Endodermal cell (in vitro differentiated cells): ENCODE measurements at regions not wholly inside any gene's neighbourhood (a gene's known extent, or its start where the extent isn't known, plus 50 kb on each side); places are given as distances from the start of the nearest gene placed in this dataset.
A peak's percentile ranks its signal among the peaks of the same experiment; 100 is the strongest.

Experiments
- DNase-seq: peaks from one replicate; pipeline ENCODE4 v3.0.0-alpha.2; 2017
- H3K27ac ChIP-seq: 2 replicates; pipeline ENCODE4 v1.5.1; 2013; ENCODE audit warnings: mild to moderate bottlenecking, low read depth, low read length, moderate library complexity
- H3K27me3 ChIP-seq: 2 replicates; pipeline ENCODE4 v1.6.1; 2013; ENCODE audit warnings: mild to moderate bottlenecking, low read length, moderate library complexity; ENCODE audit not compliant: insufficient read depth, control insufficient read depth, poor library complexity, severe bottlenecking
- H3K36me3 ChIP-seq: 2 replicates; pipeline ENCODE4 v1.7.0; 2013; ENCODE audit warnings: mild to moderate bottlenecking, low read length, moderate library complexity; ENCODE audit not compliant: control insufficient read depth, insufficient read depth
- H3K4me1 ChIP-seq: one replicate; pipeline ENCODE4 v1.7.0; 2013; ENCODE audit warnings: low read length; ENCODE audit not compliant: control insufficient read depth, insufficient read depth
- H3K4me3 ChIP-seq: 2 replicates; pipeline ENCODE4 v1.5.1; 2013; ENCODE audit warnings: mild to moderate bottlenecking, low read length, moderate library complexity
- H3K9ac ChIP-seq: 2 replicates; pipeline ENCODE4 v1.6.1; 2013; ENCODE audit warnings: mild to moderate bottlenecking, low read length, moderate library complexity; ENCODE audit not compliant: poor library complexity, severe bottlenecking; ENCODE audit errors: extremely low read depth
- H3K9me3 ChIP-seq: 2 replicates; pipeline ENCODE4 v1.6.1; 2013; ENCODE audit warnings: mild to moderate bottlenecking, low read length, moderate library complexity; ENCODE audit not compliant: control insufficient read depth
- H3K27ac Mint-ChIP-seq: 2 replicates; pipeline ENCODE4 v1.8.0; 2020; ENCODE audit warnings: mixed read lengths
- H3K27me3 Mint-ChIP-seq: 2 replicates; pipeline ENCODE4 v1.8.0; 2021; ENCODE audit warnings: mild to moderate bottlenecking, mixed read lengths; ENCODE audit not compliant: insufficient read depth
- H3K36me3 Mint-ChIP-seq: 2 replicates; pipeline ENCODE4 v1.8.0; 2020; ENCODE audit warnings: low read depth, mixed read lengths
- H3K4me1 Mint-ChIP-seq: 2 replicates; pipeline ENCODE4 v1.8.0; 2020; ENCODE audit warnings: mixed read lengths
- H3K4me3 Mint-ChIP-seq: 2 replicates; pipeline ENCODE4 v1.8.0; 2020; ENCODE audit warnings: mild to moderate bottlenecking, moderate library complexity, mixed read lengths
- H3K9me3 Mint-ChIP-seq: 2 replicates; pipeline ENCODE4 v1.8.0; 2020; ENCODE audit warnings: mild to moderate bottlenecking, mixed read lengths
- WGBS, 2 experiments: methylation state at CpG; one replicate each; pipeline versions ENCODE4 v1.1.5 to v1.1.7; 2013; ENCODE audit warnings: missing lambda C conversion rate in 2 of 2, mixed read lengths in 1 of 2; ENCODE audit not compliant: insufficient coverage in 1 of 2, insufficient read length in 1 of 2; 5-methylcytosine and 5-hydroxymethylcytosine counted together
- TF ChIP-seq, protein P1 (sequence below): fragments of 200-600 bp; sonication (generic); conservative IDR thresholded peaks from 2 replicates; pipeline ENCODE4 v1.5.0; 2021; ENCODE audit warnings: antibody characterized with exemption, mild to moderate bottlenecking

DNA sequence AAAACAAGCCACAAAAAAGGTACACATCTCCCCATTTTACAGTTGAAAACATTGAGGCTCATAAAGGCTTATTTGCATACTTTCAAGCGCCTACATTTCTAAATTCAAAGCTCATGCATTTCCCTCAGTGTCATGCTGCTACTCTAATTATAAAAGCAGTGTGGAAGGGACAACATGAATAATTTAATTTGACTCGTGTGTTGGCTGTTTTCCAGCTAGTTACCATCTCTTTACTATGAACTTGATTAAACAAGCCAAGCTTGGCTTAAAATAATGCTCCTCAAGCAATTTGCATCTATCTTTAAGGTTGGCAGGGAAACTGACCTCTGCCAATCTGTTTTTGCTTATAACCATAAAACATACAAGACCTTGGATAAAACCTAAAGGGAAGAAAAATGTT, 252.5 kb upstream of the NEIL3 start:
- H3K27ac ChIP-seq, result no peak overlapping the region
- H3K9ac ChIP-seq, result no peak overlapping the region
- no peak overlapping the region for H3K4me3 ChIP-seq
- no peak for DNase-seq
- no peaks in the 10 kb centered on the region for H3K27me3 Mint-ChIP-seq
- no peak overlapping the region for H3K27ac Mint-ChIP-seq
- WGBS, 2 experiments, result 83 to 100% methylated on average over 2 of the region's 2 CpGs
- H3K9me3 Mint-ChIP-seq, result no peaks in the 10 kb centered on the region
- TF ChIP-seq, protein P1, sequence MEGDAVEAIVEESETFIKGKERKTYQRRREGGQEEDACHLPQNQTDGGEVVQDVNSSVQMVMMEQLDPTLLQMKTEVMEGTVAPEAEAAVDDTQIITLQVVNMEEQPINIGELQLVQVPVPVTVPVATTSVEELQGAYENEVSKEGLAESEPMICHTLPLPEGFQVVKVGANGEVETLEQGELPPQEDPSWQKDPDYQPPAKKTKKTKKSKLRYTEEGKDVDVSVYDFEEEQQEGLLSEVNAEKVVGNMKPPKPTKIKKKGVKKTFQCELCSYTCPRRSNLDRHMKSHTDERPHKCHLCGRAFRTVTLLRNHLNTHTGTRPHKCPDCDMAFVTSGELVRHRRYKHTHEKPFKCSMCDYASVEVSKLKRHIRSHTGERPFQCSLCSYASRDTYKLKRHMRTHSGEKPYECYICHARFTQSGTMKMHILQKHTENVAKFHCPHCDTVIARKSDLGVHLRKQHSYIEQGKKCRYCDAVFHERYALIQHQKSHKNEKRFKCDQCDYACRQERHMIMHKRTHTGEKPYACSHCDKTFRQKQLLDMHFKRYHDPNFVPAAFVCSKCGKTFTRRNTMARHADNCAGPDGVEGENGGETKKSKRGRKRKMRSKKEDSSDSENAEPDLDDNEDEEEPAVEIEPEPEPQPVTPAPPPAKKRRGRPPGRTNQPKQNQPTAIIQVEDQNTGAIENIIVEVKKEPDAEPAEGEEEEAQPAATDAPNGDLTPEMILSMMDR, result no peak
- H3K27me3 ChIP-seq, result no peaks in the 10 kb centered on the region
- no peaks in the 10 kb centered on the region for H3K4me1 Mint-ChIP-seq
- H3K36me3 ChIP-seq, result no peaks in the 10 kb centered on the region
- H3K4me1 ChIP-seq, result no peaks in the 10 kb centered on the region
- H3K4me3 Mint-ChIP-seq, result no peak overlapping the region
- H3K9me3 ChIP-seq, result no peaks in the 10 kb centered on the region
- no peaks in the 10 kb centered on the region for H3K36me3 Mint-ChIP-seq

DNA sequence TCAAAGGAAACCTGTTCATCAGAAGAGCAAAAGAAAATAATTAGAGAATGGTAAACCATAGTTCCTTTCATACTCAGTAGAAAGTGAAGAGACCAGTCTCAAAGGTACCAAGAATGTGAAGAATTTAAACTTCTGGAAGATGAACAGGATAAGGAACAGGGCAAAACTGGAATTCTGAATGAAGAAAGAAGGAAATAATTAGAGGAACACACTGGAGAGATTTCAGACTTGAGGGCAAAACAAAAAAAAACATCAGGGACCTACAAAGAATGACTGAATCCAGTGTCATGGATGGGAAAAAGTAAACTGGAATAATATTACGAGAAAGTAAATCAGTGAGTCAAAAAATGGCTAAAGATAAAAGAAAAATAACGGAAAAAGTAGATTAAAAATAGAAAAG, 245.6 kb upstream of the NEIL3 start:
- Mint-ChIP-seq H3K27me3 (no peaks in the 10 kb centered on the region), H3K4me3 (no peak overlapping the region), H3K4me1 (no peaks in the 10 kb centered on the region), H3K9me3 (peaks cover 2% of the 10 kb centered on the region), H3K27ac (no peak overlapping the region), H3K36me3 (no peaks in the 10 kb centered on the region)
- no peak for DNase-seq
- Histone ChIP-seq H3K9me3 (no peaks in the 10 kb centered on the region), H3K27me3 (no peaks in the 10 kb centered on the region), H3K27ac (no peak overlapping the region), H3K4me3 (no peak overlapping the region), H3K36me3 (no peaks in the 10 kb centered on the region), H3K4me1 (no peaks in the 10 kb centered on the region), H3K9ac (no peak overlapping the region)
- WGBS, 2 experiments, result 89% methylated on average over 2 of the region's 2 CpGs; no CpG with 5 or more reads in 1 of the 2 experiments
- TF ChIP-seq, protein P1, result no peak

DNA sequence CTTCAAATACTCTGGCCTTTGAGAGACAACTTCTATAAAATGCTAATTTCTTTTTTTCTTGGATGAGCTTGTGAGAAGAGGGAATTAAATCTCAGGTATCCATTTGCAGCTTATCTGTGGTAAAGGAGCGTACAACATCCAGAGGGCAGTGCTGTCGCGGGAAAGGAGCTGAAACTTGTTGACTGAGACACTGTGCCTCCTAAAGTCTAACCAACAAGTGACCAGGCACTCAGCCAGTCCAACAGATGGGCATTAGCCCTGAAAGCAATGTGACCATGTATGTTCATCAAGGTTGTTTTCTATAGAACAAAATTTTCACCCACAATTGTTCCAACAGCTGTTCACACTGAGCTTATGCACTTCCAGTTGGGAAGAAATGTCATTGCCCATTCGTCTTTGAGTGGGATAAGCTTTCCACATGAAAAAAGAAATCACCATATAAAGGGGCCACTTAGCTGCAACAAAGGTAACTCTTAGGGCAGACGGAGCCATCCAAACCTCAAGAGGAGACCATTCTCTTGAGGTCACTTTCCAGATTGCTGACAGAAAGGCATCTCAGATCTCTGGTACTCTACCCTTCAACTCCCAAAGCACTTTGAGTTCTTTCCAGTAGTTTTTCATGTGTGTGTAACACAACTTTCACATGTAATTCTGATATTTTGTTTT, 244.8 kb upstream of the NEIL3 start:
- H3K4me1 Mint-ChIP-seq, result no peaks in the 10 kb centered on the region
- WGBS, 2 experiments, result 90 to 94% methylated on average over 4 to 5 of the region's 5 CpGs
- peaks cover 2% of the 10 kb centered on the region for H3K9me3 Mint-ChIP-seq
- no peaks in the 10 kb centered on the region for H3K27me3 ChIP-seq
- H3K36me3 ChIP-seq, result no peaks in the 10 kb centered on the region
- no peak overlapping the region for H3K4me3 Mint-ChIP-seq
- TF ChIP-seq, protein P1, result peak; percentile 28
- H3K27ac ChIP-seq, result no peak overlapping the region
- H3K27me3 Mint-ChIP-seq, result no peaks in the 10 kb centered on the region
- DNase-seq, result no peak
- no peak overlapping the region for H3K27ac Mint-ChIP-seq
- H3K4me1 ChIP-seq, result no peaks in the 10 kb centered on the region
- H3K36me3 Mint-ChIP-seq, result no peaks in the 10 kb centered on the region
- H3K4me3 ChIP-seq, result no peak overlapping the region
- H3K9me3 ChIP-seq, result no peaks in the 10 kb centered on the region
- H3K9ac ChIP-seq, result no peak overlapping the region
